ENCODE measurements at regions not wholly inside any gene's neighbourhood (a gene's known extent, or its start where the extent isn't known, plus 50 kb on each side); places are given as distances from the start of the nearest gene placed in this dataset.

DNA sequence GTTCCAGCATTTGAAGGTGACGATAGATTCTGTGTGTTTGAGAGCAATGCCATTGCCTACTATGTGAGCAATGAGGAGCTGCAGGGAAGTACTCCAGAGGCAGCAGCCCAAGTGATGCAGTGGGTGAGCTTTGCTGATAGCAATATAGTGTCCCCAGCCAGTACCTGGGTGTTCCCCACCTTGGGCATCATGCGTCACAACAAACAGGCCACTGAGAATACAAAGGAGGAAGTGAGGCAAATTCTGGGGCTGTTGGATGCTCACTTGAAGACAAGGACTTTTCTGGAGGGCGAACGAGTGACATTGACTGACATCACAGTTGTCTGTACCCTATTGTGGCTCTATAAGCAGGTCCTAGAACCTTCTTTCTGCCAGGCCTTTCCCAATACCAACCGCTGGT lies 142.0 kb downstream of the PLS3 start:
- ChIA-PET CTCF (no interaction called here), POLR2A (no interaction called here)
- Mint-ChIP-seq H3K27ac (no peak overlapping the region), H3K4me3 (no peak overlapping the region), H3K9me3 (no peaks in the 10 kb centered on the region), H3K36me3 (ENCODE audit: low read depth) (no peaks in the 10 kb centered on the region), H3K4me1 (ENCODE audit: low read depth) (no peaks in the 10 kb centered on the region), H3K27me3 (no peaks in the 10 kb centered on the region)
- Histone ChIP-seq H3K27ac (ENCODE audit: low read depth in 1 of 2, low read length in 2 of 2) (no peak overlapping the region), H3K4me3 (ENCODE audit: low read length) (no peak overlapping the region), H3K4me1 (ENCODE audit: insufficient read depth, low read length) (no peaks in the 10 kb centered on the region), H3K36me3 (ENCODE audit: insufficient read depth, low read length) (no peaks in the 10 kb centered on the region), H3K27me3 (ENCODE audit: control insufficient read depth in 1 of 2, insufficient read depth in 2 of 2, low read length in 2 of 2) (no peaks in the 10 kb centered on the region), H3K9me3 (ENCODE audit: control insufficient read depth in 1 of 2, insufficient read depth in 1 of 2, low read length in 2 of 2) (no peaks in the 10 kb centered on the region)
- no peak for DNase-seq
- TF ChIP-seq, protein P1, sequence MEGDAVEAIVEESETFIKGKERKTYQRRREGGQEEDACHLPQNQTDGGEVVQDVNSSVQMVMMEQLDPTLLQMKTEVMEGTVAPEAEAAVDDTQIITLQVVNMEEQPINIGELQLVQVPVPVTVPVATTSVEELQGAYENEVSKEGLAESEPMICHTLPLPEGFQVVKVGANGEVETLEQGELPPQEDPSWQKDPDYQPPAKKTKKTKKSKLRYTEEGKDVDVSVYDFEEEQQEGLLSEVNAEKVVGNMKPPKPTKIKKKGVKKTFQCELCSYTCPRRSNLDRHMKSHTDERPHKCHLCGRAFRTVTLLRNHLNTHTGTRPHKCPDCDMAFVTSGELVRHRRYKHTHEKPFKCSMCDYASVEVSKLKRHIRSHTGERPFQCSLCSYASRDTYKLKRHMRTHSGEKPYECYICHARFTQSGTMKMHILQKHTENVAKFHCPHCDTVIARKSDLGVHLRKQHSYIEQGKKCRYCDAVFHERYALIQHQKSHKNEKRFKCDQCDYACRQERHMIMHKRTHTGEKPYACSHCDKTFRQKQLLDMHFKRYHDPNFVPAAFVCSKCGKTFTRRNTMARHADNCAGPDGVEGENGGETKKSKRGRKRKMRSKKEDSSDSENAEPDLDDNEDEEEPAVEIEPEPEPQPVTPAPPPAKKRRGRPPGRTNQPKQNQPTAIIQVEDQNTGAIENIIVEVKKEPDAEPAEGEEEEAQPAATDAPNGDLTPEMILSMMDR (IDR thresholded peaks at IDR 0.05), result no peak
- ATAC-seq (ENCODE audit: poor library complexity), result no peak
- intact Hi-C loops (cut with DNase I, micrococcal nuclease), result no loop called here

DNA sequence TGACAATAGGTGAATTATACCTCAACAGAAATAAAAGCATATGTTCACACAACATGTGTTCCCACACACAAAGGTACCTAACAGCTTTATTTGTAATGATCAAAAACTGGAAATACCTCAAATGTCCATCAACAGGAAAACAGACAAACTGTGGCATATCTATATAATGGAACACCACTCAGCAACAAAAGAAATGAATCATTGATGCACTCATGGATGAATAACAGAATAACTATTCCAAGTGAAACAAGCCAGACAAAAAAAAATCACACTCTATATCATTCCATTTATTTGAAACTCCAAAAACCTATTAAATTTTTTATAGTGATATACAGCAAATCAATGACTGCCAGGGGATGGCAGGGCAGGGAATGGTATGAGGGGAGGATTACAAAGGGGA lies 148.1 kb downstream of the PLS3 start:
- H3K27ac Mint-ChIP-seq, result no peak overlapping the region
- H3K4me1 ChIP-seq (ENCODE audit: insufficient read depth, low read length), result no peaks in the 10 kb centered on the region
- no peaks in the 10 kb centered on the region for H3K36me3 ChIP-seq (ENCODE audit: insufficient read depth, low read length)
- POLR2A ChIA-PET, result no interaction called here
- CTCF ChIA-PET, result no interaction called here
- no peaks in the 10 kb centered on the region for H3K9me3 Mint-ChIP-seq
- ATAC-seq (ENCODE audit: poor library complexity) (no peak), DNase-seq (no peak)
- no peaks in the 10 kb centered on the region for H3K4me1 Mint-ChIP-seq (ENCODE audit: low read depth)
- no peak overlapping the region for H3K4me3 ChIP-seq (ENCODE audit: low read length)
- no peaks in the 10 kb centered on the region for H3K27me3 ChIP-seq (ENCODE audit: control insufficient read depth in 1 of 2, insufficient read depth in 2 of 2, low read length in 2 of 2)
- no peaks in the 10 kb centered on the region for H3K27me3 Mint-ChIP-seq
- no peaks in the 10 kb centered on the region for H3K9me3 ChIP-seq (ENCODE audit: control insufficient read depth in 1 of 2, insufficient read depth in 1 of 2, low read length in 2 of 2)
- H3K4me3 Mint-ChIP-seq, result no peak overlapping the region
- TF ChIP-seq, protein P1 (IDR thresholded peaks at IDR 0.05), result no peak
- no peak overlapping the region for H3K27ac ChIP-seq (ENCODE audit: low read depth in 1 of 2, low read length in 2 of 2)
- intact Hi-C loops (cut with DNase I, micrococcal nuclease), result no loop called here
- H3K36me3 Mint-ChIP-seq (ENCODE audit: low read depth), result no peaks in the 10 kb centered on the region

- ChIA-PET CTCF (no interaction called here), POLR2A (no interaction called here)
- no peaks in the 10 kb centered on the region for H3K9me3 ChIP-seq (ENCODE audit: control insufficient read depth in 1 of 2, insufficient read depth in 1 of 2, low read length in 2 of 2)
- Mint-ChIP-seq H3K36me3 (ENCODE audit: low read depth) (no peaks in the 10 kb centered on the region), H3K9me3 (no peaks in the 10 kb centered on the region), H3K4me3 (no peak overlapping the region), H3K4me1 (ENCODE audit: low read depth) (no peaks in the 10 kb centered on the region), H3K27me3 (no peaks in the 10 kb centered on the region), H3K27ac (no peak overlapping the region)
- ATAC-seq (ENCODE audit: poor library complexity) (no peak), DNase-seq (no peak)
- H3K4me3 ChIP-seq (ENCODE audit: low read length), result no peak overlapping the region
- no peaks in the 10 kb centered on the region for H3K36me3 ChIP-seq (ENCODE audit: insufficient read depth, low read length)
- H3K27me3 ChIP-seq (ENCODE audit: control insufficient read depth in 1 of 2, insufficient read depth in 2 of 2, low read length in 2 of 2), result no peaks in the 10 kb centered on the region
- no peaks in the 10 kb centered on the region for H3K4me1 ChIP-seq (ENCODE audit: insufficient read depth, low read length)
- TF ChIP-seq, protein P1 (IDR thresholded peaks at IDR 0.05), result no peak
- no peak overlapping the region for H3K27ac ChIP-seq (ENCODE audit: low read depth in 1 of 2, low read length in 2 of 2)
- intact Hi-C loops (cut with DNase I, micrococcal nuclease), result no loop called here
These were observed 151.5 kb downstream of the PLS3 start for GRCh38 chrX:115712484-115712883.
